Stimulated activated CD4-positive, alpha-beta T cell treated with anti-CD3 and anti-CD28 coated beads, Interleukin-1b, Interleukin-23, amount 100 ng/mL, for 24 hours (primary cell): ENCODE measurements at regions not wholly inside any gene's neighbourhood (a gene's known extent, or its start where the extent isn't known, plus 50 kb on each side); places are given as distances from the start of the nearest gene placed in this dataset.

ENCODE experiments used
- DNase-seq, 4 experiments: peaks; one replicate each; pipeline ENCODE4 v3.0.0-alpha.2; 2020; ENCODE audit warnings: low read depth in 4 of 4, low spot score in 1 of 4

- no peak for DNase-seq
These were observed 292.6 kb upstream of the MKI67 start for GRCh38 chr10:128418819-128419218.

GRCh38 chr10:128419466-128420019 lies 293.3 kb upstream of the MKI67 start:
- DNase-seq = no peak

DNA sequence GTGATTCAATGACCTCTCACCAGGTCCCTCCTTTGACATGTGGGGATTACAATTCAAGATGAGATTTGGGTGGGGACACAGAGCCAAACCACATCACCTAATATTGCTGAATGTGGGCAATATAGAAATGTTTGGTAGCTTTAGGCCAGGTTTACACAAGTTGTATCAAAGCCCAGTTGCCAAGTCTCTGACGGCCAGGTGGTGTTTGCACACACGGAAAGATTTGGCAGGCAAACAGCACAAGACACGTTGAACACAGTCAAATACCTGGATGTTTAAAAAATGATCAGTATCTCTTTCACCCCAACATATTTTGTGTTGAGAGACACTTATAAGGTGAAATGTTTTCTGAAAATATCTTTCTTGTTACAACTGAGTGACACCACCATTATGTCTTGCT lies 294.4 kb upstream of the MKI67 start:
- DNase-seq = no peak

DNA sequence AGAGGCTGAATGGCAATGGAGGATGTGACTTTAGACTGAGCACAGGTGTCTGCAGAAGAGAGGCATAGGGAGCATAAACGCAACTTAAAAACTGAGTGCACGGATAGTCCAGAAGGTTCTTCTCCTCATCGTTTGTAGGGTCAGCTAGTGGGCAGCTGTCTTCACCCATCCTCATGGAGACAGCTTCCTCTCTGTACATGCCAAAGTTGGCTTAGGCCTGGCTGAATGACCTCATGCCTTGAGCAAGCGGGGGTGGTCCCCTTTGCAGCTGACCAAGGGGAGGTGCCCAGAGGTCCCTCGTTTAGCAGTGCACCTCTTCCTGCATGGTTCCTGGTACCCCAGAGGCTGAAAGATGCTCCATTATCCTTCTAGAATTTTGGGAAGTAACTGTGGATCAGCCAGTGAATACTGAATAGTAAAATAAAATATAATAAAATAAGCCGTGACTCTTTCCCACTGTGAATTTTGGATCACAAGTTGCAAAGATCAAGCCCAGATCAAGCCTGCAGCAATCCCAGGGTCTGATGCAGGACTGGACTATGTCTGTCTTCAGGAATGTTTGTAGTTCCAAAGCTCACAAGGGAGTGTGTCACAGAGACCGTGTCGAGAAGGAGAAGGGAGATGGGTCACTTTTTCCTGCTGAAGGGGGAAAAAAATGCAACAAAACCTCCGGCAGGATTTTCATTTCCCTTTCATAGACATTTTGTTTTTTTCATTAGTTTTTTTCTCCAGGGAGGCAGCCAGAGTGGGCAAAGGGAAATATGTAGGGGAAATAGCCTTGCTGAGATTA lies 295.3 kb upstream of the MKI67 start:
- no peak for DNase-seq

- DNase-seq = no peak
These were observed 296.0 kb upstream of the MKI67 start for GRCh38 chr10:128422190-128422589.

- no peak for DNase-seq
These were observed 296.8 kb upstream of the MKI67 start for GRCh38 chr10:128422999-128423398.

DNA sequence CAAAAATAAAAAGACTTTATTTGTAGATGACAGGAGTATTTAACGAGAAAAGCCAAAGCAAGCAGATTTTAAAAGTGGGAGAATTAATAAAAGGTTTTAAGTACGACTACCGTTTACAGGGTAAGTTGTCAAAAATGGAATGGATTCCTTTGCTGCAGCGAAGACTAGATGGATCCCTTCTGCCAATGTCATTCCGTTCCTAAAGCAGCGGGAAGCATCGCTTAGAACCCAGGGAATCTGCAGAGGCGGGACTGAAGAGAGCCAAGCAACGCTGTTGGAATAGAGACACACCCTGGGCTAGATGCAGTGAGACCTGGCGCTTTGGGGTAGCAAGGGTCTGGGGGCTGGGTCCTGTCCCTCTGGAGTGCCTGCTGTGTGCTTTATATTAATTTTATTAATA lies 303.1 kb upstream of the MKI67 start:
- no peak for DNase-seq

- no peak for DNase-seq
These were observed 303.8 kb upstream of the MKI67 start for GRCh38 chr10:128429835-128430513.

- no peak for DNase-seq
These were observed 304.9 kb upstream of the MKI67 start for GRCh38 chr10:128431083-128431482.

GRCh38 chr10:128431506-128431905 lies 305.3 kb upstream of the MKI67 start:
- DNase-seq = no peak

DNA sequence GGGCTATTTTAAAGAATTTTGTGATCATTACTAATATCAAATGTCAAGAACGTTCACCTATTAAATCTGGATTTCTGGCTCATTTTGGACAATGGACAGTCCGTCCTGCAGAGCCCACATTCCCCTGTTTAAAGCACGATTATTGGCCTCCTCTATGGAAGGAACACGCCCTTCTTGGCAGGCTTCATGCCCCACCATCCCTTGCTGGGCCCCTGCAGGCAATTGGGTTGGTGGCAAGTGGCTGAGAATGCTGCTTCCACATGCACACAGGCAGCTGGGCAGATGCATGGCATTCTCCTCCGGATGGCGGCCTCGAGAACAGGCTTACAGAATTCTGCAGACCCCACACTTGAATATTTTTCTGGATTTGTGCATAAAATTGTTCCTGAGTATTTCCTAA lies 305.8 kb upstream of the MKI67 start:
- no peak for DNase-seq

DNA sequence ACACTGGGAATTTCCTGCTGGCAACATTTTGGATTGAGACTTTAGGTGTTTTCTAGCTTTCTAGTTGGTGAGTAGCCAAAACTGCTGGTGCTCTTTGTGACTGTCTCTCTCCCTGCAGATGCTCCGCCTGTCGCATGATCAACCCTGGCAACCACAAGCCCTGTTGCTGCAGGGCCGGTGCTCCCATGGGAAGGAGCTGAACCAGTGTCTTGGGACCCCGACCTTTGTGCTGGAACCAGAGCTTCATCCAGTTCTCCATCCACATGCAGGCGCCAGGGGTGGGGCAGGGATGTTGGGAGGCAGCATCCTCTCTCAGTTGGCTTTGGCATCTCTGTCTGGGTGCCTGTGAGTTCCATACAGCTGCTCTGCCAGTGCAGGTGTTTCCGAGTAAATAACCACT lies 306.2 kb upstream of the MKI67 start:
- DNase-seq = no peak

DNA sequence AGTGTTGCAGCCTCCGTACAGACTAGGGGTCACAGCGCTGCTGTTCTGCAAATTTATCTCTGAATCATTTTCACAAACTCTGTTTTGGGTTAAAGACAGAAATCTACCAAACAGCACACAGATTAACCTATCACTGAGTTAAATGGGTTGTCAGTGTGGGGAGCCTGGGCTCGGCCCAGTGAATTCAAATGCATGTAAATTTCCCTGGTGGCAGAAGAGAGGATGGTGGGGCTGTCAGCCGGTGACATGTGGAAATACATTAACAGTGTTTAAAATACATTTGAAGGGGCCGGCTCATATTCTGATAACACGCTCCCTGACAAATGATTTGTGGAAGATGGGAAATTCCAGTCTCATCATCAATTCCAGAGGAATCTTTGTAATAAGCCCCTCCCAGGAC lies 309.6 kb upstream of the MKI67 start:
- DNase-seq = no peak

DNA sequence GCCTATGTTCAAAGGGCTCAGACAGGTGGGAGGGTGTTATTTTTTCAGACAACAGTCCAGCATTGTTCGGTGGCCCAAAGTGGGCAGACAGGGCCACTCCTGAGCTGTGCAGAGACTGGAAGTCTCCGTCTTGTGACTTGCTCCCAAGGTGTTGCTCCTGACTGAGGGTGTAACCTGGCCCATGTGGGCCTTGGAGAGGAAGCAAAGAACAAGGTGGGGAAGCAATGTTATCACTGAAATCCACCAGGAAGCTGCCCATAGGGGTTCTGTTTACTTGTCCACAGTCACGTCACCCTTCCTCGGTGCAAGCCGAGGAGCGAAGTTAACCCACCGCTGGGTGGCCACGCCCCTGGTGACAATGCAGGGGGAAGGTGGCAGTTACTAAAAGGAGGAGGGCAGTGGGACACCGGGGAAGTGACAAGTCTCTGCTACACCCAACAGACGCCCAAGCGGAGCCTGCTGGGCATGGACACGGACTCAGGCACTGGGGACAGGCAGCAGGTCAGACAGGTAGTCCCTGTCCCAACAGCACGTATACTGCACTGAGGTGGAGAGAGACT lies 311.6 kb upstream of the MKI67 start:
- DNase-seq = no peak

DNA sequence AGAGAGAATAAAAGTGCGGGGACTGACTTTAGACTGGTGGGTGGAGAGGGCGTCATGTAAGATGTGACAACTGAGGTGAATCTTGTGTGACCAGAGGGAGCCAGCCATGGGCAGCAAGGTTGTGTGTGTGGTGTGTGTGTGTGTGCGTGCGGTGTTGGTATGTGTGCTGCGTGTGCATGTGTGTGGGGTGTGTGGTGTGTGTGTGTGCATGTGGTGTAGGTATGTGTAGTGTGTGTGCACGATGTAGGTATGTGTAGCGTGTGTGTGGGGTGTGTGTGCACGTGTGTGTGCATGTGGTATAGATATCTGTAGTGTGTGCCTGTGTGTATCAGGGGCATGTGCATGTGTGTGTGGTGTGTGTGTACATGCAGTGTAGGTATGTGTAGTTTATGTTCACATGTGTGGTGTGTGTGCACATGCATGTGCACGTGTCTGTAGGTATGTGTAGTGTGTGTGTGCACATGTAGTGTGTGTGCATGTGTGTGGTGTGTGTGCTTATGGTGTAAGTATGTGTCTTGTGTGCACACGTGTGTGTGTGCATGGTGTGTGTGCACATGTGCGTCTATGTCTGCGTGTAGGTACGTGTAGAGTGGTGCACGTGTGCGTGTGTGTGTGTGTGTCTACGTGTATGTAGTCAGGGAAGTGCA lies 312.3 kb upstream of the MKI67 start:
- no peak for DNase-seq

DNA sequence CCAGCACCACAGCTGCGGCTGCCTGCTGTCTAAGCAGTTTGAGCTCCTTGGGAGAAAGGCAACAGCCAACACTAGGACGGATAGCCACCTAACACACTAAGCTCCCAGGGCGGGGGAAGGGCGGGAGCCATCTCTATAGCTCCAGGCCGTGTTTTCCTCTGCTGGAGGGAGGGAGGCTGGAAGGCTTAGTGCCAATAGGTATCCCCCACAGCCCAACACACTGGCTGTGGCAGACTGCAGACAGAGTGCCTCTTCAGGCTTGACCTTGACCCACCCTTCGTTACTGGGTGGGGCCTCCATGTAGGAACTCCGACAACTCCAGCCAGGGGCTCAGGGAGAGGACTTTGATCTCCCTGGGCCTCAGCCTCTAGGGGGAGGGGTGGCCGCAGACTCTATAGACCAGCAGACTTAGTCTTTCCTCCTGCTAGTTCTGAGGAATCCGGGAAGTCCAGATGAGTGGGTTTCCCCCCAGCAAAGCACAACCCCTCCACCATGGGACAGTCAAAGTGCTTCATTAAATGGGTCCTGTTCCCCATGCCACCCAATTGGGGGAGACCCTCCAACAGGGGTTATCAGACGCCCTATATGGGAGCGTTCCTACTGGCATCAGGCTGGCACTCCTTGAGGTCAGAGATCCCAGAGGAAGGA lies 314.4 kb upstream of the MKI67 start:
- no peak for DNase-seq

DNA sequence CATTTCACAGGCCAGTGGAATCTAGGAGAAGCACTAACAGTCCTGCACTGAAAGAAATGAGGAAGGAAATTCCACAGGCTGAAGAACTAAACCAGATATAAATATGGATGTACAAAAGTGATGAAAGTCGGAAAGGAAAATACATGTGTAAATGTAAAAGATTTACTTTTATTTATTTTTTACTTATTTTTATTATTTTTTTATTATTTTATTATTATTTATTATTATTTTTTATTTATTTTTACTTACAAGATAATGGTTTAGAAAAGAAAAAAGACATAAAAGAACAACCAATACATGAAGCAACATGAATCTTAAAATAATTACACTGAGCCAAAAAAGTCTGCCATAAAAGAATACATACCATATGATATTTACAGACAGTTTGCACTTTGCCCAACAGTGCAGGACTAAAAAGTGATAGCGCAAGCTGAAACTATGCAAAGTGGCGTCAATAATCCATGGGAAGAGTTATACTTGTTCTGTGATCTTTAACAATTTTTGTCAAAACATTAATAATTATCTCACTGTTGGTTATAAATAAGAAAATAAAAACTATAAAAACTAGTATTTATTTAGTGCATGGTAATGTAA lies 317.8 kb upstream of the MKI67 start:
- no peak for DNase-seq

- DNase-seq = no peak
These were observed 322.6 kb upstream of the MKI67 start for GRCh38 chr10:128448796-128449195.

GRCh38 chr10:128451879-128452278 lies 325.7 kb upstream of the MKI67 start:
- no peak for DNase-seq

- DNase-seq = no peak
These were observed 330.0 kb upstream of the MKI67 start for GRCh38 chr10:128456271-128456670.

DNA sequence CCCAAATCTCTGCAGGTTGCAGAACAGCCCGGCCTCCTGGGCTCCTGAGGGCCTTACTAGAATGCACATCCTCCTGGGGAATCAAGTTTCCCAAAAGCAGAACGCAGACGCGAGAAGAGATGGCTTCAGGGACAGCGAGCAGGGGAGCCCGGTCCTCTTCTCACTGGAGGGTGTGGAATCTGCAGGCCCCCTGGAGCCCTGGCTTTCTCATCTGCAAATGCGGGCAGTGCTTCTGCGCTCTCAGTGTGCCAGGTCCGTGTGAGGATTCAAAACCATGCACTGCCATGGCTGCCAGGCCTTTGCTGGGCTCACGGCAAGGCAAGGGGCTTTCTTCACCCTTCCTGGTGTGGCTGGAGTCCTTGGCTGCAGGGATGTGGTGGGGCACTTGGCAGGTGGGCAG lies 330.9 kb upstream of the MKI67 start:
- no peak for DNase-seq
